ENCODE measurements at regions not wholly inside any gene's neighbourhood (a gene's known extent, or its start where the extent isn't known, plus 50 kb on each side); places are given as distances from the start of the nearest gene placed in this dataset.

DNA sequence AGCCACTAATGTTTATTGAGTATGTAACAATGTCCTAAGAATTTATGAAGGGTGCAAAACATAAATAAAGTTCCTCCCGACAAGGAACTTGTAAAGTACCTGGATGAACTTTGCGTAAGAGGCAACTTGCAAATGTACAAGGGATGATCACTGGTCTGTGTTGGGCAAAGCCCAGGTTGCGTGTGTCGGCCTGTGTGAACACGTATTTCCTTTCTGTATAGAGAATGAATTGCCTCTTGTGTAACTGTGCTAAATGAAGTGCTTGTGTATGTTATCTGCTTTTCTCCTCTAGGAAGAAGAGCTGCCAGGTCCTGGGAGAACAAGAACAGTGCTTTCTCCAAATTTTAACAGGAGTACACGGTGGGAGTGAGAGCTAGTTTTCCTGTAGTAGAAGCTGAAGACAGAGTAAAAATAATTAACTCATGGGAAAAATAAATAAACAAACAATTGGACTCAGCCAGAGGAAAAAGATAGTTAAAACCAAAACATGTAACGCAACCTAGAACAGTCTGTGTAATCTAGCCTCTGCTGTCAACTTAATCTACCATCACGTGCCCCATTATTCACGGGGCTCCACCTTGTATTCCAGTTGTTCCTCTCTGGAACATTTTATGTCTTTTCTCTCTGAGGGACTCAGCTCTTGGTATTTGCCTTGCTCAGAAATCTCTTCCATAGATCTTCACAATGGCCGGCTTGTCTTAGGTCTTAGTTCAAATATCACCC, 83.7 kb upstream of the RASGRP1 start:
- no peak for DNase-seq

DNA sequence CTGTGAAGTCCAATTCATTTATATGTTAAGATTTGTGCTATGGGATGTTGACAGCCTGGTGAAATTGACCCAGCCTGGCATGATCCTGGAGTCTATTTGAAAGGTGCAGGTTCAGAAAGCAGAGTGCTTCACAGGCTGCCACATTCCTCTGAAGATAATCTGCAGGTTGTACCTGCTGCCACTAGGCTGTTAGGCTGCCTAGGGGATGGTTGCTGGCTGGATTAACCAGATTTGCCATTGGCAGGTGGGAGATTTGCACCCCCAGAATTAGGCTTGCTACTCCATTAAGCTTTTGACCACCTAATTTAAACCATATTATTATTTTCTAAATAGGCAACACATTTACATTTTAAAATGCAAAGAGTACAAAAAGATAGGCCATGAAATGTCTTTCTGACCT, 85.8 kb upstream of the RASGRP1 start:
- no peak for DNase-seq

- no peak for DNase-seq
Observed at GRCh38 chr15:38650936-38651327, 86.3 kb upstream of the RASGRP1 start.

DNA sequence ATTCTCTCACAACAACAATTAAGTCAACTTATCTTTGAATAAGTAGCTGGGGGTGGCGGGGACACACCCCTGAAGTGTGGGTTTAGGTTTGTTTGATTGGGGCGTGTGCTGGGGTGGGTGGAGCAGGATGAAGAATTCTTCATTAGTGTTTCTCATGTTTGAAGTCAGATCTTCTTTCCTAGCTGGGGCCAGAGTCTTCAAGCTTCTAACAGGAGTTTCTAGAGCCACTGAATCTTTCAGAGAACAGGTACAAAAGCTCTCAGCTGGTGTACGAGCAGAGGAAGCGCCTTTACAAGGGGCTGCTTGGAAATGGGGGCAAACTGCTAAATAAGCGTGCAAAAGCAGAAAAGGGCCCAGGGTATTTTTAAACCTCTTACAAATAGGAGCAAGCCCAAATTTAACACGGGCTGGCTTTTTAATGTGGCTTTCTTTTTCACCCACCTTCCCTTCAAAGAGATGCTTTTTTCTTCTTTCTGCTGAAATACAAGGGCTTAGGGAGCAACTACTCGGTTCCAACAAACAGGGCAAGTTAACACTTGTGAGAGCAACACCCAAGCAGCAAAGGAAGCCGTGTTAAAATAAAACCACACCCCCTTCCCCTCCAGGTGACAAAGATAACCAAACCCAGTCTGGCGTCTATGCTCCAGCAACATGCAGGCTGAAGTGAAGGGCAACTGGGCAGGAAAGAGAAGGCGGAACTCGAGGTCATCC, 86.9 kb upstream of the RASGRP1 start:
- DNase-seq, result no peak

- no peak for DNase-seq
Observed at GRCh38 chr15:38652183-38652794, 87.7 kb upstream of the RASGRP1 start.

GRCh38 chr15:38652998-38653397, 88.4 kb upstream of the RASGRP1 start:
- DNase-seq, result no peak

DNA sequence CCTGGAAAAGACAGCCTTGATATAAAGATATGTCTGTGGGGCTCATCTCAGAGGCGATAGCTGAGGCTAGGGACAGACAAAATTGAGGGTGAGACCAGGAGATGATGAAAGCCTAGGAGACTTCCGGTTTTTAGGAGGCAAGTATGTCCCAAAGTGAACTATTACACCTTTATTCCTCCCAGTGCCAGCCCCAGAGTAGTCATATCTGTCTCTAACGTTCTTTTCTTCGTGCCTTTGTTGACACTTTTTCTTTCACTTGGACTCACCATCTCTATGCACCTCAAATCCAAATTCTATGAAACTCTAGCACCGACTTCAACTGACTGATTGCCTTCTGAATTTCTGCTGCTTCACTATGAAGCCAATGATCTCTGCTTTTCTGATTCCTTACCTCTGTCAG, 93.8 kb upstream of the RASGRP1 start:
- DNase-seq, result no peak

DNA sequence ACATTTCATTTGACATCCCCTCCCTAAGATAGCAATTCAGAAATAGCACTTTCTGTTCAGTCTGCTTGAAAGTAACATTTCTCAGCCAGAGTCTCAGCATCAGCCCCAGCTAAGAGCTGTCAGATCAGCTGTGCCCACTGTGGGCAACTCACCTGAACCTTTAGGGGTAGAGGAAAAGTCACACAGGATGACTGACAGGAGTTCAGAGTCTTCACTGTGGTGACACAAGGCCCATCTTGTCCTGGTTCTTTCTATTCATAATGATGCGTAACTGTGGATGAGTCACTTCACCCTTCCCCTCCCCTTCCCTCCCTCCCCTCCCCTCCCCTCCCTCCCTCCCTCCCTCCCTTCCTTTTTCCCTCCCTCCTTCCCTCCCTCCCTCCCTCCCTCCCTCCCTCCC, 96.1 kb upstream of the RASGRP1 start:
- DNase-seq, result no peak

- DNase-seq, result no peak
Observed at GRCh38 chr15:38662033-38662802, 97.6 kb upstream of the RASGRP1 start.

GRCh38 chr15:38662805-38663204, 98.2 kb upstream of the RASGRP1 start:
- no peak for DNase-seq

DNA sequence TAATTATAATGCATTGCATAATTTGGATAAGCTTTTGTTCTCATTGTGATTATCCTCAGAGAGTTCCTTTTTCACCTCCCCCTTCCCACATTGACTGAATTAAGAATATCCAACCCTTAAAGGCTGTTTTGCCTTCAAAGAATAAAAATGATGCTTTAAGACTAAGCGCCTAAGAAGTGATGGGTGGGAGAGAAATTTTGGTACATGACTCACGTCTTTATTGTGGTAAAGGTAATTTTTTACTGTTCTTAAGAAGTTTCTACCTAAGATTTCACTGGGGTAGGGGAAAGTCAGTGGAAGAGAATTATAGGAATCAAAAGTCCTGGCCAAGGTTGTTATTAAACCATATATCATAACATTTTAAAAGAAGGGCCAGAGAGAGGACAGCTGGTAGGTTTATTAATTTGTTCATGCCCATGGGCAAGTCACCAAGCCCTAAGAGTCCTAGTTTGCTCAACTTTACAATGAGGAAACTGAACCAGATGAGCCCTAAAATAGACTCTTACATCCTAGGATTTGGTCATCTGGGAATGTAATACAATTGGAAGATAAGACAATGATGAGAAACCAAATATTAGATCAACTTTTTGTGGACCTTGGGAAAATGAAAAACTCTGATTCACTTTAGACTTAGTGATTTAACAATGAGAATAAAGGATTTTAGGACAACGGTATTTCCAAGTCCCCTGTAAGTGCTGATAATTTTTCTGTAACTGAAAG, 101.1 kb upstream of the RASGRP1 start:
- DNase-seq, result no peak

DNA sequence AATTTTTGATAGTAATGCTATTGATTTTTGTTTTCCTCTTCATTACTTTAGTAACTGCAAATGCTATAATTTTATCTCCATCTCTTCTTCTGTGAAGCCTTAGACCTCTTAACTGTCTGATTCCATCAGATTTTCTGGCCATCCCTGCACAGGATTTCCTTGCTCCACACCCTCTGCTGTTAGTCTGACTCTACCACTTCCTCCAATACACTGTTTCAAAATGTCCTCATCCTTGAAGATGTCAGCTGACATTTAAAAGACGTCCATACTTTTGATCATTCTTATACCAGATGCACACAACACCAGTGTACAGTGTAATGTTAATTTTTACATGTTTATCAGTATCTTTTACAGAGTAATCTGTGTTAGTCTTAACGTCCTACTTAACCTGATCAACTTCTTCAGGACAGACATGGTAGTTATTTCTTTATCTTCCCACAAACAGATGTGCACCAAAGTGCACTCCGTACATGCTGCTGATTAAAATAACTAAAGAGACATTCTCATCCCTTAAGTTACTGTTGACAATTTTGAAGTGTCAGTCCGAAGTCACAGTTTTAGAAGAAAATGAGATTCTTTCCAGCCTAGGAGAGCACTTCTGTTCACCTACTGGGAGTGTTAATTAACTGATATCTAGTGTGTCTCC, 102.4 kb upstream of the RASGRP1 start:
- no peak for DNase-seq

- no peak for DNase-seq
Observed at GRCh38 chr15:38667890-38668850, 103.6 kb upstream of the RASGRP1 start.

GRCh38 chr15:38668898-38669391, 104.3 kb upstream of the RASGRP1 start:
- DNase-seq, result no peak

DNA sequence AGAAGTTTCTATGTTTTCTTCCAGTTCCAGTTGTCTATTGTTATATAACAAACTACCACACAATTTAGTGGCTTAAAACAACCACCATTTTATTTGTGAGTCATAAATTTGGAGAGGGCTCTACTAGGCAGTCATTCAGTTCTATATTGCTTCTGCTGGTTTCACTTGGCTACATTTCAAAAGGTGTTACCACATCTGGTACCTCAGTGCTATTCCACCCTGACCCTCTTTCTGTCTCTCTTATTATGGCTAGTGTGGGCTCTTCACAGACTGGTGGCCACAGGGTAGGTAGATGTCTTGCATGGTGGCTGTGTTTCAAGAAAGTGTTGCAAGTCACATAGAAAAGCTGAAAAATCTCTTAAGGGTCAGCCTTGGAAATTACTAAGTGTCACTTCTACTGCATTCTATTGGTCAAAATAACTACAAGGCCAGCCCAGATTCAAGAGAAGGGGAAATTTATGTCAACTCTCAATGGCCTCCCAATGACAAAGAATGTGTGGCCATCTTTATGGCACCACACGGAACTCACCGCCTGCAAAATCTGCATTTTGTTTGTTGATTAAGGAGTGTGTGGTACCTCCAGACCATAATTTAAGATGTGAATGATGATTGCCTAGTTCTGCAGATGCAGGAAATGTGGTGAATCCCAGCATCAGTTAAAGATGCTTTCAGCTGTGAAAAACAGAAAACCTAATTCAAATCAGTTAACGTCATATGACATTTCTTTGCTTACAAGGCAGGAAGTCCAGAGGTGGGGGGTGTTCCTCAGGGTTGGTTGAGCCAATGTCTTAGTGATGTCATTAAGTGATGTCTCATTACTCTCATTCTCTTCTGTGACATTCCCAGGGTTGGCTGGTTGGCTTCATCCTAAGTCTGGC, 105.8 kb upstream of the RASGRP1 start:
- no peak for DNase-seq

DNA sequence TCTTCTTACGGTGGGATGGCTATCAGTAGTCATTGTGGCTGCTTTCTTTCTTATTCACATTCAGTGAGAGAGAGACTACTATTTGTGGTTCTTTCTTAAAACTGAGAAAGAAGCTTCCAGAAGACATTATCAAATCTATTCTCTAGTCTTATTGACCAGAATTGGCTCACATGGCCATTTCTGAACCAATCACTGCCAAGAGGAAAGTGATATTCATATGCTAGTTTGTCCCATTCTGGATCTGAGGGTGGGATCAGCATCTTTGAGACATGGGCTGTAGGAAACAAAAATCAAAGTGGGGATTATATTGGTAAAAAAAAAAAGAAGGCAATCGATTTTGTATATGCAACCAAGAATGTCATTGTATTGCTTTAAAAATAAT, 106.4 kb upstream of the RASGRP1 start:
- no peak for DNase-seq

DNA sequence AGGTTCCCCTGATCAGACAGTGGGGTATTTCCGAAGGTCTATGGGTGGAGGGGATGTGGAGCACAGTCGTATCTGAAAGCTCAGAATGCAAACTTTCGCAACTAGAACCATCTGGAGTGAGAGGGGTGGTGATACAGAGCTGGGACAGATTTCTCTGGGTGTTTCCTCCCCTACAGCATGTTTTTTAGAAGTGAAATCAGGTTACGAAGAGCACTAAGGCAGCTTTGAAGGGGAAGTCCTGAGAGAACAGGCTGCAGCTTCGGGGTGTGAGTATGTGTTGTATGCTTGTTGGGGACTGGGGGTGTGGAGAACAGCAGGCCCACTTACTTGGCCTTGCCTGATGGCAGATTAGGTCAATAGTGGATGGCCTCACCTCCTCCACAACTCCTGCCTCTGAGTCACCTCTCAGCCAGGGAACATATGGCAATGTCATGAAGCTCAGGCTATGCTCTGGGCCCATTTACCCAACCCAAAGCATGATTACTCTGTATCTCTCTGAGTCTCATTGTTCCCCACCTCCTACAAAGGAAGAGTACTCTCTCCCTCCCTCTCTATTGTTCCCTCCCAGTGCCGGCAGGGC, 107.2 kb upstream of the RASGRP1 start:
- DNase-seq, result no peak

DNA sequence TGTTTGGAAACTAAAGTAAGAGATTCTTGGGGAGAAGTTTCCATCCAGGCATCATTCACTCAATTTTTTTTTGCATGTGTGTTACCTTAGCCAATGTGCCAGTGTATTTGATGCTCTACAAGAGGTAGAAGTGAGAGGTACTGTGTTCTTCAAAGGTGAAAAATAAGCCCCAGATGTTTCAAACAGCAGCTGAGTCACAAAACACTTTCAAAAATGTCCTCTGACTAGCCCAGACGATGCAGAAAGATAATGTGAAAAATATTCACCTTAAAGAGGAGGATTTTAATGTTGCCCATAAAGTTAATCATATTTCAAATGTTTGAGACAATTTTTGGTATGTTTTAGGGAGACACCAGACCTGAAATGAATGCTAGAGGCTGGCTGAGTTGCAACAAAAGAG, 107.7 kb upstream of the RASGRP1 start:
- DNase-seq, result no peak
